ENCODE measurements at regions not wholly inside any gene's neighbourhood (a gene's known extent, or its start where the extent isn't known, plus 50 kb on each side); places are given as distances from the start of the nearest gene placed in this dataset.

DNA sequence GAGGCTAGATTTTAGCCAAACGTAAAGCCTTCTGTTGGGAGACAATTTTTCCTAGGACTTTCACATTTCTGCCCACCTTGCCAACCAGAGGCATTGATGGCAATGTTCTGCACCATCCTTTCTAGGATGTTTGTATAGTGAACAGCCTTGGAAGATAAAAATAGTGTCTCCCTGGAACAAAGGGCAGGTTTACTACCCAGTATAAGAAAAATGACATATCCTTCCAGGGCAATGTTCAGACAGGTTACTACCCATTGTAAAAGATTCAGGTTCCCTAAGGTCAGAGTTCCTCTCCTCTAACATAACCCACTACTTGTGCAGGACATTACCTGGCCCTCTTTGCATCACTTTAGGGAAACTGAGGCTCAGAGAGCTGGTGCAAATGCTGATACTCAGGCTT lies 248.2 kb upstream of the VEPH1 start:
- DNase-seq (ENCODE audit: low read depth in 2 of 3, low spot score in 2 of 3): no peak

- no peak for DNase-seq (ENCODE audit: low read depth in 2 of 3, low spot score in 2 of 3)
Measured at GRCh38 chr3:157746391-157746790, 243.2 kb upstream of the VEPH1 start.

DNA sequence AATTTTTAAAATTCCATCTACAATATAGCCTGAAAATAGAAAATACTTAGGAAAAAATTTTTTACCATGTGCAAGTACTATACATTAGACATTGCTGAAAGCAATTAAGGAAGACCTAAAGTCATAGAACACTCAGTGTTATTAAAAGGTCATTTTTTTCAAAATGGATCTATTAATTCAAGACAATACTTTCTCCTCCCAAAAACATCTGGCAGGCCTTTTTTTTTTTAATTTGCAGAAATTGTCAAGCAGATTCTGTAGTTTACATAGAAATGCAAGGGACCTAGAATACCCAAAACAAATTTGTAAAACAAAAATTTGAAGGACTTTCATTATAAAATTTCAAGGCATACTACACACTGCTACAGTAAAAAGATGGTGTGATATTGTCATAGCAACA lies 238.4 kb upstream of the VEPH1 start:
- DNase-seq (ENCODE audit: low read depth in 2 of 3, low spot score in 2 of 3): no peak

GRCh38 chr3:157738441-157738840 lies 235.2 kb upstream of the VEPH1 start:
- no peak for DNase-seq (ENCODE audit: low read depth in 2 of 3, low spot score in 2 of 3)

DNA sequence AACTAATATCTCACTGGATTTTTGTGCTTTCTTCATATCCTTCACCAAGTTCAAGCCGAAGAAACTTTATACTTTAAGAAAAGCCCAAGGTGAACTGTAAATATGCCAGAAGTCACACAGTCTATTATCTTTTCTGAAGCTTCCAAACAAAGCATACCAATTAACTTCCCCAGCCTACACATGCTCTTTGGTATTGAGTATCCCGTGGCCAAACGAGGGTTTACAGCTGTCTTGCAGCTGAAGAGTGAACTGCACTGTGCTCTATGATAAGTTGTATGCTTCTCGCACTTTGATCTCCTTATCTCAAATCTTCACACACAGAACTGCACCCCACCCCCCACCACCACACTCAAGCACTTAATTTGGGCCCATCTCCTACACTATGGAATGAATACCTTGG lies 215.6 kb upstream of the VEPH1 start:
- no peak for DNase-seq (ENCODE audit: low read depth in 2 of 3, low spot score in 2 of 3)

GRCh38 chr3:157713101-157713500 lies 209.9 kb upstream of the VEPH1 start:
- DNase-seq (ENCODE audit: low read depth in 2 of 3, low spot score in 2 of 3): no peak

GRCh38 chr3:157705258-157705657 lies 202.0 kb upstream of the VEPH1 start:
- DNase-seq (ENCODE audit: low read depth in 2 of 3, low spot score in 2 of 3): no peak

DNA sequence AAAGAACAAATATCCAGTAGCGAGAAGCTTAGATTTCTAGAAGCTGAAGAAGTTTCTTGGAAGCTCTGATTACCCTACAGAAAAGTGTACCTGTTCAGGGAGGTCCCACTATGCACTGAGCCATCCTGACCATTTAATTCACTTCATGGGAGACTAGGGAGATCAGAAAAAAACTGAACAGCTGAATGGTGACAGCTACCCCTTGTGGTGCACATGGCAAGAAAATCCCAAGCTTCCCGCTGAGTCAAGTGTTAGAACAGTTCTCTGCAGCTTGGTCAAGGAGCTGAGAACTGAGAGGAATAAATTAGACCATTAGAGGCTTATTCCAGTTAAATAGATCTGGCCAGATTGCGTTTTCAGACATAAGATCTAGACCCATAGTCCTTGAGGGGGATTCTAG lies 197.2 kb upstream of the VEPH1 start:
- no peak for DNase-seq (ENCODE audit: low read depth in 2 of 3, low spot score in 2 of 3)

DNA sequence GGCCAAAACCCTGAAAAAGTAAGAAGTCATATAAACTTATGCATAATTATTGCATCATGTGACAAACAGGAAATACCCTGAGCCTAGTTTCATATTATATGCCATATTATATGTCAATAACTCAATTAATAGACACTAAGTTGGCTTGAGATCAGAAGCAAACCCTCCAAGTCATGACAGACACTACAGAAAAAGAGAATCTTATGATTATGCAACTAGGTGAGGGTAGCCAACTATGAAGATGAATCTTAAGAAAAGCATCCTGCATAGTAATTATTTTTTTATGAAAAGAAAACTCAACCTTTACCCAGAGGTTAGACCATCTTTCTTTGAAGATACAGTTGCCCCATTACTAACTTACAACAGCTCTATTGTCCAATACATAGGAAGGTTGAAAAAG lies 192.4 kb upstream of the VEPH1 start:
- no peak for DNase-seq (ENCODE audit: low read depth in 2 of 3, low spot score in 2 of 3)

DNA sequence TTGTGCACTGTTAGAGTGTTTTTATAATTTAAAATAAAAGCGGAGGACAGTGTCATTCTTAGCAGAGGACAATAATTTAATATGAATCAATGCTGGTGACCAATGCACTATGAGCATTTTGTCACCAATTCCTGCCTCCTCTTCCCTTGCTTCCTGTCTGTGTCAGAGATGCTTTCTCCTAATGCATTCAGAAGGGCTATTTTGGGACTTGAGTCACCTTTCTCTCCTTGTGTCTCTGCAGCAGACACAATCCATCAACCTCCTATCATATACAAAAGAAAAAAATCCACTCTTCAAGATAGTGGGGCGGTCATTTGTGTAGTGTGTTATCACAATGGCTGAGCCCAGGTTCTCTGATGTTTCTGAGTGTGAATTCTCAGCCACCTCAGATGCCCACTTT lies 191.9 kb upstream of the VEPH1 start:
- no peak for DNase-seq (ENCODE audit: low read depth in 2 of 3, low spot score in 2 of 3)

DNA sequence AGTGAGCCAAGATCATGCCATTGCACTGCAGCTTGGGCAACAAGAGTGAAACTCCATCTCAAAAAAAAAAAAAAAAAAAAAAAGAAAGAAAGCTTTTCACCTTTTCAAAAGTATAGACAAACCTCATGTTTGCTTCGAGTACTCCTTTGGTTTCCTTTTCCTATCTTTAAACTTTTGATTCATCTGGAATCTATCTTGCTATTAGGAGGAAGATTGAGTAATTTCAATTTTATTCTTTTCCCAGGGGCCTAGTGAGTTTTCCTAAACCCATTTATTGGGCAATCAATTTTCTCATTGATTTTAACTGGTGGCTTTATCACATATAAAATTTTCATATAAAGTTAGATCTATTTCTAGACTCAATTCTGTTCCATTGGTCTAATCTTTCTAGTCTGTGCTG lies 190.5 kb upstream of the VEPH1 start:
- DNase-seq (ENCODE audit: low read depth in 2 of 3, low spot score in 2 of 3): no peak

- no peak for DNase-seq (ENCODE audit: low read depth in 2 of 3, low spot score in 2 of 3)
Measured at GRCh38 chr3:157692468-157692867, 189.3 kb upstream of the VEPH1 start.

- DNase-seq (ENCODE audit: low read depth in 2 of 3, low spot score in 2 of 3): no peak
Measured at GRCh38 chr3:157683668-157684067, 180.5 kb upstream of the VEPH1 start.

DNA sequence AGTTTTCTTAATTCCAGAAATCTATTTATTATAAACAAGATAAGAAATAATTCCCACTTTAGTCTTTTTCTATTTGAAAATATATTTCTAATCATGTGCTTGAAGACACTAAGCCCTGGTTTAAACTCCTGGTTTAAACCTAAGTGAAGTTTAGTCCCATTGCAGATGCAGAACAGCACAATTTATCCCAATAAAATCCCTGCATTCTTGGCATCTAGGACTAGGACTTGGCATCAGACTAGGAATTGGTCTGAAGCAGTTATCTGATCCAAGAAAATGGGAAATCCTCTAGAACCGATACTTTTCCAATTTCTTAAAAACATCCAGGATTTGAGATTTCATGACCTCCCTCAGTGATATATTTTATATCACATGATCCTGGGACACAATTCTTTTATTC lies 168.8 kb upstream of the VEPH1 start:
- DNase-seq (ENCODE audit: low read depth in 2 of 3, low spot score in 2 of 3): no peak

DNA sequence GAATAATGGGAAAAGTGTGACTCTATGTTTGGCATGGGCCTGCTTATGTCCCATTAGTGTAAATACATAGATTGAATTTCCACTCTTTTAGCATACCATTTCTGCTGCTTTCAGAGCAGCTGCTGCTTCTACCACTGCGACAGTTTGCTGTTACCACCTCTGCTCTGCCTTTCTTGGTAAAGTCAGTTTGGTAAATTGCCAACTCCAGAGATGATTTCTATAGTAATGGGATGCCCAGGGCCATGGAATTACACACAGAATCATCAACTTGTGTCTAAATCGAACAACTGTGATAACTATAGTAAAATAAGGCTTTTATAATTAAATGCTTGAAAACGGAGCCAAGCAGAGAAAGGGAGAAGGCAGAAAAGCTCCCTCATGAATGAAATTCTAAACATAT lies 168.4 kb upstream of the VEPH1 start:
- DNase-seq (ENCODE audit: low read depth in 2 of 3, low spot score in 2 of 3): no peak

DNA sequence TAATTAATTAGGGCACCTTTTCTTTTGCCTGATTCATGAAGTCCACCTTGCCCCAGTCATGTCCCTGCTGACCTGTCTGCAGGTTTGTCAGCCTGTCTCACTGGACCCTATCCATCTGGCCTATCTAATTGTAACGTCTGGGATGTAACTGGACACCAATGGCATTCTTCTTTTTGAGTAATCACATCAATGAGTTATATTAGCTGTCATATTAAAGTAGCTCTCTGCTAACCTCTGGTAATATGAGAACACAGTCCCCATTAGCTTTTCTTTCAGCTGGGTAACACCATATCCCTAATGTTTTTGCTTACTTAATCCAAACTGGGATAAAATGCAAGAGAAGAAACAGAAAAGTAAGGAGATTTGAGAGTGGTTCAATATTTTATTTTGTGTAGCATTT lies 166.2 kb upstream of the VEPH1 start:
- no peak for DNase-seq (ENCODE audit: low read depth in 2 of 3, low spot score in 2 of 3)

DNA sequence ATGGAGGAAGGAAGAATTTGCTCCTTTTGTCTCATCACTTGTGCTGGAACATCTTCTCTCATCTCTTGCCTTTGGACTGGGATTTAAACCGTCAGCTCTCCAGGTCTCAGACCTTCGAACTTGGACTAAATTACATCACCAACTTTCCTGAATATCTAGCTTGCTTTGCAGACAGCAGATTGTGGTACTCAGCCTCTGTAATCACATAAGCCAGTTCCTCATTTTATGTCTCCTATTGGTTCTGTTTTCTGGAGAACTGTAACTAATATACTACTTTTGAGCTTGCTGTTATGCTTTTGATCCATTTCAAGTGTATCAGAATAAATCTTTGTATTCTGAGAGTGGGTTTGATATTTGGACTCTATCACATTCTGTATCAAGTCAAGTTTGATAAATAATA lies 164.3 kb upstream of the VEPH1 start:
- DNase-seq (ENCODE audit: low read depth in 2 of 3, low spot score in 2 of 3): no peak

DNA sequence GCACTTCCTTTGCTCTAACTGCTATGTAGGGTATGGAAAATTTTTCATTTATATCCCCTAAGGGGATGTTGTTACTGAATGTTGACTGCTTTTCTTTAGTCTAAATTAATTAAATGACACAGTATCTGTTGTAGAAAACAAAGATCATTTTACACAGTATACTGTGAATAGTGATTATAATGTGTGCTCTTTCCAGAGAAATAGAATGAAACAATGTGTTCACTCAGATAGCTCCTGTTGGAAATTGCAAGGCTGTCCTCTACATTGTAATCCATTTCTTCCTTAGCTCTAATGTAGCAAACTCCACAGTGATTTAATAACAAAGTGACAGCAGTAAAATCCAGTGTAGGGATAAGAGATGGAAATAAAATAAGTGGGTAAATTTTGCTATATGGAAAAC lies 159.0 kb upstream of the VEPH1 start:
- no peak for DNase-seq (ENCODE audit: low read depth in 2 of 3, low spot score in 2 of 3)

- DNase-seq (ENCODE audit: low read depth in 2 of 3, low spot score in 2 of 3): no peak
Measured at GRCh38 chr3:157660847-157661246, 157.6 kb upstream of the VEPH1 start.

GRCh38 chr3:157652366-157652765 lies 149.2 kb upstream of the VEPH1 start:
- DNase-seq (ENCODE audit: low read depth in 2 of 3, low spot score in 2 of 3): no peak

- no peak for DNase-seq (ENCODE audit: low read depth in 2 of 3, low spot score in 2 of 3)
Measured at GRCh38 chr3:157650699-157651098, 147.5 kb upstream of the VEPH1 start.

- DNase-seq (ENCODE audit: low read depth in 2 of 3, low spot score in 2 of 3): no peak
Measured at GRCh38 chr3:157650172-157650571, 147.0 kb upstream of the VEPH1 start.

DNA sequence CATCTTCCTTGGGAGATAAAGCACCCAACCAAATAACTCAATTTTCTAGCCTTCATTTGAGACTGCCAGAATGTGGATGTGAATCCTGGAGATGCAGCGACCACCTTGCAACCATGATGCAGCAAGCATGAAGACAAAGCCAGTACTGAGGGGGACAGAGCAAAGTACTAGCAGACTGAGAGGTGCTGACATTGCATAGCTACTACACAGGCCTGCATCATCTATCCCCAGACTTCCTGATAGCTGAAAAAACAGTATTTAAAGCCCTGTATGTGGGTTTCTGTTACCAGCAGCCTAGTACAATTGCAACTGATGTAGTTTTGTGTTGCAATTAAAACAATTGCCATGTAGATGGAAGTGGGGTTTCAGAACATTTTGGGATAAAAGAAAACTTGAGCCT lies 146.3 kb upstream of the VEPH1 start:
- DNase-seq (ENCODE audit: low read depth in 2 of 3, low spot score in 2 of 3): no peak

DNA sequence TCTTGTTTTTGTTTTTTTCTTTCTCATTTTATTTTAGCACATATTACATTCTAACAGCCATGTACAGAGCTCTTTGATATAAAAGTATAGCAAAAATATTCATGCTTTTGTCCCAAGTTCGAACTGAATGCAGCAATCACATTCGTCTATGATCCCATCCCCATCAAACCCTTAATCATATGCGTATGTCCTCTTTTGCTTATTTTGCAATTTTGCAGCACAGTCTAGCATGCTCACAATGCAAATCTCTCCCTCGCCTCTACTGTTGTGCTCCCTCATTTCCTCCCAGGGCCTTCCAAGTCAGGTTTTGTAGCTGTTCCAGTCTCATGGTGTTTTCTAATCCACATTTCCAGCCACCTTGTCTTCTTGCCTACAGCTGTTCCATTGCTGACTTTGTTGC lies 144.6 kb upstream of the VEPH1 start:
- DNase-seq (ENCODE audit: low read depth in 2 of 3, low spot score in 2 of 3): no peak
